ENCODE measurements at regions not wholly inside any gene's neighbourhood (a gene's known extent, or its start where the extent isn't known, plus 50 kb on each side); places are given as distances from the start of the nearest gene placed in this dataset.

DNA sequence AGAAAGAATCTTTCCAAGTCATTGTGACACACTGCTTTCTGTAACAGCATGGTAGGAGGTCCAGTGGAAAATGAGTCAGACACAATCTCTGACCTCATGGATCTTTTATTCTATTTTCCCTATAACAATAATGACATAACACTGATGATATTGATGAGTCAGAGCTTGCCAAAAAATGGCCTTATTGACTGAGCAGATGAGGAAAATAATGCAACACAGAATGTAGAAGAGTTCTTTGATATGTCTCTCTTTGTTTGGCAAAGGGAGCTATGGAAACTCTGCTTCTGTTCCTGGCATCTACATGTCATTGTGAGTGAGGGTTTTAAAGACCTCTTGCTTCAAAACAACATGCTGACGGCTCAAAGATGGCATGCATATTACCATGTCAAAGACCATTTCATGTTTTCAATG is 443.1 kb upstream of the ZNF608 start:
- no peak for DNase-seq

GRCh38 chr5:125190232-125191087 is 444.0 kb upstream of the ZNF608 start:
- DNase-seq = no peak

DNA sequence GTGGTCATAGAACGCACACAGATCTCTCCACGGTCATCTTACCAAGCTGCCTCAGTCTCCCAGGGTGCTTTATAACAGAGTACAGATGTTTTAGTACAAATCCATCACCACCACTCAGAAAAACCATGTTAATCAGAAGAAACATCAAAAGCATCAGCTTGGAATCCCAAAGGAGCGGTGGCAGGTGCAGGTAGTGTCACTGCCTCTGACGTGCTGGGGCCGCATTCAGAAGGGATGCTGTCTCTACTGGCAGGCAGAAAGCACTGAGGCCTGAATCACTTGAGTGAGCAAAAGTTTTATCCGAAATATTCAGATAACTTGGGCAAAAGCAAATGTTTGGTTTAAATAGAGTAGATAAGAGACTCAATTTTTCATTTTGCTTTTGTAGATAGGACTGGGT is 448.4 kb upstream of the ZNF608 start:
- DNase-seq = no peak

DNA sequence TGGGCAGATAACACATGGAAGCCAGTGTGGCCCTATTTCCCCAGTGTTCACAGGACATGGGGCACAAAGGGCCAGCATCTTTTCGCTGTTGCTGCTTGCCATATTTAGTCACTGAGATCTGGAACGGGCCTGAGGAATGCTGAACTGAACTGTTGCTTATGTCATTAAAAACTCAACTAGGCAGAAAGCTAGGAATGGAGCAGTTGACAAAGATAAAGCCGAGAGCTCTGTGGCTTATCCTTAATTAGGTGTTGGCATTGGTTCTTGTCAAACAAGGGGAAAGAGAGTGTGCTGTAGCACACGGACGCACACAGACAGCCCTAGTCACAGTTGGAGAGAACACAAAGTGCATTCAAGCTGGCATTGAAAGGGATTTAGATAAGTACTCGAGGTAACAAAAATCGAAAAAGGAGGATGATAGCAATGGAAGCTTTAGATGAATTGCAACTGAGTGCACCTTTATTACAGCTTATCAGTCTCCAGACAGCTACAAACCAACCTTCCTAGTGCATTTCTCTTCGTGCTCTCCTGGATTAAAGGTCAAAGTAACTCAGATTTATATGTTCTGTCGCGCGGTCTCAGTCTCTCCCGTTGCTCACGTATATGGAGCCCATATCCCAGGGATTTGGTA is 450.2 kb upstream of the ZNF608 start:
- DNase-seq = no peak

GRCh38 chr5:125197321-125197720 is 450.9 kb upstream of the ZNF608 start:
- no peak for DNase-seq

DNA sequence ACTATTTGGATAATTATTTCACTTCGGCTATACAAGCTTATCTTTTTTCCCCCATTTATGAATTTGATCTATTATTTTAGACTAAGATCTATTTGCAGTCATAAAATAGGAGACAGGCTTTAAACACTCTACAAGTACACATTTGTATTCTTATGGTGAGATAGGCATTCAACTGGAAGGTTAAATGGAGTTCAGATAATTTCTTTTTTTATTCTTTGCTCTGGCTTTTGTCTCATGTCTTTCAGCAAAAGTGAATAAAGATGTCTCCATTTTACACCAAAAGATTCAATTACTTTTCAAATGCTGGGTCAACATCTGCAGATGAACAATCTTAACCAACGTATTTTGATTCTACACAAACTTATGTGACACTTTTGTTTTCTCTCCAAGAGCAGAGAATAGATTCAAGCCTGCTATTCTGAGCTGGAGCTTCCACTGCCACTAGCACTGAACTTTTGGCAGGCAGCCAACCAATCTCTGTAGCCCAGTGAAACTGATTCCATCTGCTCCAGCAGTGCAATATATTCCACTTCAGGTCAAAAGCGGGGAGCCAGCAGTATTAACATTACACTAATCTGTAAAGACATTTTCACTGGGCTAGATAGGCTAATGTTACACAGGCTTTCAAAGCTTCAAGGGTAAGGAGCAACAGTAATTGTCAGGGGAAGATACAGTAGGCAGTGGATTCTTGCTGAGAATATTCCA is 452.0 kb upstream of the ZNF608 start:
- DNase-seq = no peak

DNA sequence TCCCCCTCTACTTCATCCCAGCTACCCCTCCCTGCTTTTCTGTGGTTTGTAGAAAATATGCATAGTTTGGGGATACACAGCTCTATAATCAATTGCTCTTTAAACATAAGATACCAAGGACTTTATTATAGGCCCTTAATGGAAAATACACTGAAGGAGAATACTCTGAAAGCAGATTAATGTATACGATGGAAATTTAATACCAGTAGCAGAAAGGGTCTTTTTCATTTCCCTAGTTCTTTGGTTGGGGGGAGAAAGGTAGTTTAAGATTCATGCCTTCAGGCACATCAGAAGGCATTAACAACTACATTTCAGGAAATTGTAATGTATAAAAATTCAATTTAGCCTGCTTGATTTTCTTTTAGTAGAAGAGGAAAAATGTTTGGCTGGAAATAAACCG is 452.9 kb upstream of the ZNF608 start:
- no peak for DNase-seq

- no peak for DNase-seq
Measured at GRCh38 chr5:125199968-125200865, 453.8 kb upstream of the ZNF608 start.

DNA sequence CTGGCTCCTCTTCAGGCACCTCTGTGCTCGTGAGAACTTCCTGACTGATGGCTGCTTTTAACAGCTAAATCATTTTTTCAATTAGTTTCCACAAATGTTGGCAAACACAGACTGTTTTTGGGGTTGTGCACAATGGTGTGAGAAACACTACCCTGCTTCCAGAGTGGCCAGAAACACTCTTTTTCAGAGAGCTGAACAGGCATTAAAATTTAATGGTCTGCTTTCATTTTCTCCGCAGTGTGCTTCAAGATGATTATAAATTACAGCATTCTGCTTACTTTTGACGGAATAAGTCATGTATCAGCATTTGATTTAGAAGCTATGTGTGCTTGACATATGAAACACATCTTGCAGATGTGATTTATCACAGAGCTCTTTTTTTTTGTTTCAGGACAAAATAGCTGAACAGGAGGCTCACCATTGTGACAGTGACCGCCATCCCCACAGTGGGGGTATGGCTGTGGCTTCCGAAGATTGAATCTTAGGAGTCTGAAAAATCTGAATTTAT is 454.5 kb upstream of the ZNF608 start:
- DNase-seq = no peak

DNA sequence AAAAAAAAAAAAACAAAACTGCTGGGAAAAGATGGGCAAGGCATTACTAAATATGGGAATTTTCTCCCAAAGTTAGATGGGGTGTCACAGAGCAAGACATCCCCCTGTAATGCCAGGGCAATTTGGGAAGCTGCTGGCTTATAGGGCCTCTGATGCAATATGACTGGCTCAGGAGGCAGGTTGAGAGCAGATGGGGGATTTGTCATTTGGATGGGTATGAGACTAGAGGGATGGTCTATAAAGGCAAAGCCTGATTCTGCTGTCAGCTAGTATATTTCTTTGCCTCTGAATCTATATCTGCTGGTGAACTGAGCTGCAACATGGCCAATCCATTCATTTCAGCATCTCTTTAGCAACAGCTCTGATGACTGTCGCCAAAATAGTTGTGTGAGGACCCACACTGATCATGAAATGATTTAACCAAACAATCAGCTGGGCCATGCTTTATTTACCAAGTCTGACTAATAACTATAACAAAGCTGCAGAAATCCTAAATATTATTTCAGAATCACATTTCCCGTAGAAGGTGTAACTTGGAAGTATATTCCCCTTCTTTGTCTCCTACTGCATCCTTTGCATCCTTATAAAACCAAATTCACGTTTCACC is 455.1 kb upstream of the ZNF608 start:
- DNase-seq = no peak

DNA sequence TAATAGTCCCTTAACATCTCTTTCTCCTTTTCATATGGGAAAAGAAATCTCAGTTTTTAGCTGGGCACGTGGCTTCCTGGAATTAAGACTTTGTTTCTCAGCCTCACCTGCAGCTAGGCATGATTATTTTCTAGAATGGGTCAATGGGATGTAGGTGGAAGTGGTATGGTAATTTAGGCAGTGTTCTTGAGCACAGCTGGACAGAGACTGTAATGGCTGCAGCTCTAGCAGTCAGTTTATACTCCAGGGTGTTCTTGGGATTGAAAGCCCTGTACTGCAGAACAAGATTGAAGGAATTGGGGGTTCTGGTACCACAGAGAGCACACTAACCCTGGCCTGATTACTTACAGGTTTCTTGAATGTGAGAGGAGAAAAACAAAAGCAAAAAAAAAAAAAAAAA is 455.9 kb upstream of the ZNF608 start:
- no peak for DNase-seq

- DNase-seq = no peak
Measured at GRCh38 chr5:125202871-125203438, 456.5 kb upstream of the ZNF608 start.

DNA sequence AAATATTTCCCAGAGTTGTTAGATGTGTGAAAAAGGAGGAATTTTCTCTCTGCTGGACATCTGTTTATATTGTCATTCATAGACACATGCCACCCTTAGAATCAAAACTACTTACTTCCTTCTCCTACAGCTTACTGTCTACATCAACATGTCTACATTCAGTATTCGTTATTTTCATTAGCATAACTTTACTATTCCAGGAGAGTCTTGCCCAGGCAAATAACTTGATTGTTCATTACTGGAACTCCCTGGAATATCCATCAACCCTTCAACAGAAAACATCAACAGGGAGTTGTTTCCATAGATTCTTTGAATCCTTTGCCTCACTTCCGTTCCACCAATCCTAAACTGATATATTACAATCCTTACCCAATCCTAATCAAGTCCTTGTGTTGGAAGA is 457.5 kb upstream of the ZNF608 start:
- DNase-seq = no peak

DNA sequence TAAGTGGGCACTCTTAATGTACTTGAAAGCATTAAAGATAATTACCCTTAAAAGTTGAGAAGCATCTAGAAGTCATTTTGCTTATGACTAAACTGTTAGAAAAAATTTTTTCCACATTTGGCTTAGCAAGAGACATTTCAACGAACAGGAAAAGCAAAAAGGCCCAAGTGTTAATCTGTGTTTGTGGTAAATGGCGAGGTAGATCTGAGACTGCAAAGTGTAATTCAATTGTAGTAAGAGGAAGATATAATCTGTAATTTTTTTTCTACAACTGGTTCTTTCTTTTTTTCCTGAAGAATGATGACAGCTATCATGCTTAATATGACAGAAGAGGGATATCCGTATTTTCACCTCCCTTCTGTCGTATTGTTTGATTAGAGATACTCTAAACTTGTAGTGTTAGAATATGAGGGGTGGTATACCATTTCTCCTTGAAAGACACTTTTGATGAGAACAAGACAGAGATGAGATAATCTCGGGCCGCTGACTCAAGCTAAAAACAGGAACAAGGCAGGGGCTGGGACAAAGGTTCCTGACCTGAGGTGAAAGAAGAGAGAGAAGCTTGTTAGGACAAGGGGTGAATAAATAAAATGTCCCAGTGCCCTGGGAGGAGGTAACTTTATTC is 459.3 kb upstream of the ZNF608 start:
- no peak for DNase-seq

- no peak for DNase-seq
Measured at GRCh38 chr5:125207856-125208255, 461.4 kb upstream of the ZNF608 start.

GRCh38 chr5:125209650-125210049 is 463.2 kb upstream of the ZNF608 start:
- no peak for DNase-seq

DNA sequence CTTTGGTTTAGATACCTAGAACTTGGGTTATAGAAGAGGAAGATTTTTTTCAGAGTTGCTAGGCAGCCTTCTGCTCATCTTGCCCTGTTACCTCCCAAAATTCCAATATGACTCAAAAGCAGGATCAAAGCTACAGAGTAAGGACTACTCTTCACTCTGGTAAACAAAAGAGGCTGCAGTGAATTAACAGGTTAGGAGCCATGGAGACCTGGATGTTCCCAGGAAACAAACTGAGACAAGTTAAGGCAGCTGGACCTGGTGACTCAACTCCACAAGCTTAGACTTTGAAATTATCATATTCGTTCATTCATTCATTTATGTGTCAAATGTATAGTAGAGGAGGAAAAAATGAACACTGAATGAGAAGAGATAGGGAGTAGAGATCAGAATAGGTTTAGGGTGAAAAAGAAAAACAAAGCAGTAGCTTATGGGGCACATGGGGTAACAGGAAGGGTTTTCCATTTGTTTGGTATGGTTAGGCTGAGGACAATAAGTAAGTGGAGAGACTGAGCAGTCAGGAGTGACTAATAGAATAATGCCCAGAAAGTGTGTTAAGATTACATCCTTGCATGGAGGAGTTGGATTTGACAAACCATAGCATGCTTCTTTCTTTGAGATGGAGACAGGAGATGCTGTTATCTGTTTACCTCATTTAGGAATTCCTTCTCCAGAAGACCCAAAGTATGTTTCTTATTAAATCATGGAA is 464.0 kb upstream of the ZNF608 start:
- DNase-seq = no peak

- DNase-seq = no peak
Measured at GRCh38 chr5:125214080-125214479, 467.6 kb upstream of the ZNF608 start.

DNA sequence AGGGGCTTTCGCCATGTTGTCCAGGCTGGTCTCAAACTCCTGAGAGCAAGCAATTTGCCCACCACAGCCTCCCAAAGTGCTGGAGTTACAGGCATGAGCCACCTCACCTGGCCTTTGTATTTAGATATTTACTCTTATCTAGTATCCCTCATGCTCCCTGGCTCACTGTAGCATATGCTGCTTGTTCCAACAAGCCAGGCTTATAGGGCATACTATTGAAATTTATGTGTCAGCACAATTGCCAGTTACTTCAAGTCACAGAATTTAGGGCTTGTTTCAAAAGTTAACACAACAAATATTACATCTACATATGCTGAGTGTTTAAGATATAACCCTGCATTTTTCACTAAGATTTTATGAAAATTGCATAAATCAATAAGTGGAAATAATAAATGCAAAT is 469.2 kb upstream of the ZNF608 start:
- DNase-seq = no peak

- no peak for DNase-seq
Measured at GRCh38 chr5:125219710-125220109, 473.3 kb upstream of the ZNF608 start.

- no peak for DNase-seq
Measured at GRCh38 chr5:125220284-125220683, 473.8 kb upstream of the ZNF608 start.
